ENCODE measurements at regions not wholly inside any gene's neighbourhood (a gene's known extent, or its start where the extent isn't known, plus 50 kb on each side); places are given as distances from the start of the nearest gene placed in this dataset.
"Not testable (repeated sequence)": the region's sequence is repeated elsewhere in the genome, so short reads cannot be mapped to it uniquely, and the experiment has no call there.

DNA sequence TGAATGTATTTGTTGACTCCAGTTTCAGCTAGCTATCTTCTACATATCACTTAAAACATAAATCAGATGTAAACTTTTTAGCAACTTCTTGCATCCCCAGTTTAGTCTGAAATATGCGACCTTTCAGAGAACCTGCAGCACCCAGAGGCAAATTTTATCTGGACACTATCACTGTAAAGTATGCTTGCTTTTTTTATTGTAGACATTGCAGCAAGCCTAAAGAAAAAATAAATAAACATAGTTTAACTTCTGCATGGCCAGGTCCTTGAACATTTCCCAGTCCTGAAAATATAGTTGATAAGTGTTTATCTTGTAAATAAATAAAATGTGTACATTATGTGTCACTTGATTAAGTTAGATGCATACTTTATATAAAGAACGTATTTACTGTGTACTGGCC, 1829.4 kb downstream of the PCDH9 start:
- no peak for DNase-seq (ENCODE audit: low spot score)

DNA sequence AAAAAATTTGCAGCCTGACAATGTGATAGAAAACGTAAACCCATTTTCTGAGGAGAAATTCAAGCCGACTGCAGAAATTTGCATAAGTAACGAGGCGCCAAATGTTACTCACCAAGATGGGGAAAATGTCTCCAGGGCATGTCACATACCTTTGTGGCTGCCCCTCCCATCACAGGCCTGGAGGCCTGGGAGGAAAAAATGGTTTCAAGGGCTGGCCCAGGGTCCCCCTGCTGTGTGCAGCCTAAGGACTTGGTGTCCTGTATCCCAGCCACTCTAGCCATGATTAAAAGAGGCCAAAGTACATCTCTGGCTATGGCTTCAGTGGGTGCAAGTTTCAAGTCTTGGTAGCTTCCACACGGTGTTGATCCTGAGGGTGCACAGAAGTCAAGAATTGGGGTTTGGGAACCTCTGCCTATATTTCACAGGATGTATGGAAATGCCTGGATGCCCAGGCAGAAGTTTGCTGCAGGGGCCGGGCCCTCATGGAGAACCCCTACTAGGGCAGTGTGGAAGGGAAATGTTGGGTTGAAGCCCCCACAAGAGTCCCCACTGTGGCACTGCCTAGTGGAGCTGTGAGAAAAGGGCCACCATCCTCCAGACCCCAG, 1842.3 kb downstream of the PCDH9 start:
- DNase-seq (ENCODE audit: low spot score): no peak

DNA sequence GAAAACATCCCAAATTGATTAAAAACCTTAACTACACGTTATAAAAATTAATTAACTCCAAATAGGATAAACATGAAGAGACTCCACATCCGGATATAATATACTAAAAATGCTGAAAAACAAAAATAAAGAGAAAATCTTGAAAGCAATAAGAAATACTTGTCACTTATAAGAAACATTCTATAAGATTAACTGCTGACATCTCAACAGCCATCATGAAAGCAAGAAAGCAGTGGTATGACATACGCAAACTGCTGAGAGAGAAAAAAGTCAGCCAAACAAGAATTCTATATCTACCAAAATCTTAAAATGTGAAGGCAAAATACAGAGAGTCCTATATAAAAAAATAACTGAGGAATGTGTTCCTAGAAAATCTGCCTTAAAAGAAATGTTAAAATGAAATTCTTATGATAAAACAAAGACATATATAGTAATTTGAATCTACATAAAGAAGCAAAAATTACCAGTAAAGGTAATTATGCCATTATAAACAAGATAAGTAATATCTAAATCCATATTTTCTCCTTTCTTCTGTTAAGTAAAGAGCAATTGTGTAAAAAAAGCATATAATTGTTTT, 1851.1 kb downstream of the PCDH9 start:
- peak; percentile 23 for DNase-seq (ENCODE audit: low spot score)

DNA sequence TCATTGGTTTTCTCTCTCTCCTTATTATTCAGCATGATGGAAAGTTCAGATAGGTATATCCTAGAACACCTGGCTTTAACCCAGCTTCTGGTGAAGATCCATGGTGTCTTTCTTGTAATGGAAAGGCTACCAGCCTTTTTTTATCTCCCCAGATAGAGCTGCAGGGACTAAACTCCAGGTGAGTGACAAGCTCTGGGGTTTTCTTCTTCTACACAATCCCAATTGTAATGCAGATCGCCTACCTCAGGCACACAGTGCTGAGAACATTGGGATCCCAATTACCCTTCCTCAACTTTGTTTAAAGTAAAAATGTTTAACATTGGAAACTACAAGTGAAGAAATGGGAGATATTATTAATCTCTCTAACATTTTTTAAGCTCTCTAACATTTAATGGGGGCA, 1851.7 kb downstream of the PCDH9 start:
- no peak for DNase-seq (ENCODE audit: low spot score)

DNA sequence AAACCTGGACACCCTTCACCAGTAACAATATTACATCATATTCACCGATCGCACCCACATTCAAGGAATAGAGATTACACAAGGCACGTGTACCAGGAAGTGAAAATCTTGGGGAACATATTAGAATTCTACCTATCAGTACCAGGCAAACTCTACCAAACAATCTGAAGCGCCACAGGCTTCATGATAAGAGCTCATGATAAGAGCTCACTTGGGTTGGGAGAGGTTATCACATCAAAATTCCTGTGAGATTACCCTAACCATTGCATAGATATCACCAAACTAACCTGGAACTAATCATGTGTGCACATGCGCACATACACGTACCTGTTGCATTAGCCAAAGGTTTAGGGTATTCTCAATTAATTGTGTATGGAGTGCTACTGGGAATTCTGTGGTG, 1861.3 kb downstream of the PCDH9 start:
- DNase-seq (ENCODE audit: low spot score): no peak

DNA sequence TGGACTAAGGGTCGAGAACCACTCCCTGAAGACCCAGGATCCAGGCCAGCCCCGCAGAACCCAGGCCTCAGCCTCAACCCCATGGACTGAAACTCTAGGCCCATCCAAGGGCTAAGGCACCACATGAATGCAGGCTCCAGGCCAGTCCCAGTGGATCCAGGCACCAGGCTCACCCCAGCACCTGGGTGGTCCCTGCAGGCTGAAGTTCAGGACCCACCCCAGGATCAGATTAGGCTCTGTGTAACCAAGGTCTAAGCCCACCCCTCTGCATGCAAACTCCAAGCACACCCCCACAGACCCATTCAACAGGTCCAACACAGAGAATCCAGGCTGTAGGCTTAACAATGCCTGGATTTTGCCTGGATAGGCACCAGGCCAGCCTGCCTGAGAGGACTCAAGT, 1876.2 kb downstream of the PCDH9 start:
- DNase-seq (ENCODE audit: low spot score): no peak

DNA sequence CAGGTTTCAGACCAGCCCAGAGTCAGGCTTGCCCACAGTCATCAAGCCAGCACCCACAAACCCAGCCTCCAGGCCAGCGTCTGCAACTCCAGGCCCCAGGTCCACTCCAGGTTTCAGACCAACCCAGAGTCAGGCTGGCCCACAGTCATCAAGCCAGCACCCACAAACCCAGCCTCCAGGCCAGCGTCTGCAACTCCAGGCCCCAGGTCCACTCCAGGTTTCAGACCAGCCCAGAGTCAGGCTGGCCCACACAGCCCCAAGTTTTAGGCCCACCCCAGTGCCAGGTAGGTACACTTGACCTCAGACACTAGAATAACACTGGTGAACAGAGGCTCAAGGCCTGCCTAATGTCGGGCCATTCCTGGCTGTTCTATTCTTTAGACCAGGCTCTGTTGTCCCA, 1877.0 kb downstream of the PCDH9 start:
- DNase-seq (ENCODE audit: low spot score): not testable (repeated sequence)

DNA sequence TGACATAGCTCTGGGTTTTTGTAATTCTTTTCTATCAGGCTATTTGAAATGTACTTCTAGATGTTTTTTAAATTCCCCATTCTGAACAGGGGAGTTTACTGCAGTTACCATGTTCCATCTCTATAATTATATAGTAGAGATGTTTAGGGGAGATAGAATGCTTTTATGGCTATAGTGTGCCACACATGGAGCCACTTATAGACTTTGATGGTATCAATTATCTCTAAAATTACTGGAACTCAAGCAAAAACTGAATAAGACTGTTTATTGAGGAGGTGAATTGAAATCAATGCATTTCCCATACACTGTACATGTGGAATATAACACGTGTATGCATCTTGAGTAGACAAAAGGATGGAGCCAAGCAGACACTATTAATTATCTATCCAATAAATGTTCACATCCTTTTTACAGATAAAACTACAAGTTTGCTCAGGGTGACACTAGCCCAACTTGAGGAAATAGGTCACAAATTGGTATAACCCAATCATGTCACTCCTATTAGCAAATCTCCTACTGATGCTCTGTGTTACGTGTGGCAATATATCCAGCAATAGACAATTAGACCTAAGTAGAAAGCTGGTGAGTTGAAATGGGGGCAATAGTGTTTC, 1882.6 kb downstream of the PCDH9 start:
- no peak for DNase-seq (ENCODE audit: low spot score)

DNA sequence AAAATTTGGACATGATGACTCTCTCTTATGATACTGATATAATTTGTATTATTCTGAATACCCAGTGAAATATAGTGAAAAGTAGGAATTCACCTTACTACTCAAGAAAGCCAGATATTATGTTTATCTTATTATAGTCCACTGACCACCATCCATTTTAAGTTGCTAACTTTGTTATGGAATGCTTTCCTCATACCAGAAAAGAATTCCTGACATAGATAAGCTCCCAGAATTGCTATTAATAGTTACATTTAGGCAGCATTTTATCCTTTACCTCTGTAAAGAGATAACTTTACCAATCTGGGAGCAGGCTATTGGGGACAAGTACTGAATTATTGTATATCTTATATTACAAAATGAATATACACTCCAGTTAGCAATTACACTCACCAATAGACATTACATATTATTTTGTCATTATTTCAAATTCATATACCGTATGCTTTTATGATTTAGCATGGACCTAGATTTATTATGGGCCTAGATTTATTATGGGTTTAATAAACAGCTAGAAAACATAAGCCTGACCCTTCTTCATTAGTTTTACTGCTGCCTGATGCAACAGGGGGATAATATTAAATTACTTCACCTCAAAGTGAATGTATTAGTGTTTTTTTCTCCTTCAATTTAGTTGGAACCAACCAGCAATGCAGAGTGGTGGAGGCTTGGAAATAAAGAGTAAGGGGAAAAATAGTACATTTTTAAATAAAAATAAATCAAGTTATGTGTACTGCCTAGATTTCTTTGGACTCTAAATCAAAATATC, 1886.1 kb downstream of the PCDH9 start:
- DNase-seq (ENCODE audit: low spot score): no peak

DNA sequence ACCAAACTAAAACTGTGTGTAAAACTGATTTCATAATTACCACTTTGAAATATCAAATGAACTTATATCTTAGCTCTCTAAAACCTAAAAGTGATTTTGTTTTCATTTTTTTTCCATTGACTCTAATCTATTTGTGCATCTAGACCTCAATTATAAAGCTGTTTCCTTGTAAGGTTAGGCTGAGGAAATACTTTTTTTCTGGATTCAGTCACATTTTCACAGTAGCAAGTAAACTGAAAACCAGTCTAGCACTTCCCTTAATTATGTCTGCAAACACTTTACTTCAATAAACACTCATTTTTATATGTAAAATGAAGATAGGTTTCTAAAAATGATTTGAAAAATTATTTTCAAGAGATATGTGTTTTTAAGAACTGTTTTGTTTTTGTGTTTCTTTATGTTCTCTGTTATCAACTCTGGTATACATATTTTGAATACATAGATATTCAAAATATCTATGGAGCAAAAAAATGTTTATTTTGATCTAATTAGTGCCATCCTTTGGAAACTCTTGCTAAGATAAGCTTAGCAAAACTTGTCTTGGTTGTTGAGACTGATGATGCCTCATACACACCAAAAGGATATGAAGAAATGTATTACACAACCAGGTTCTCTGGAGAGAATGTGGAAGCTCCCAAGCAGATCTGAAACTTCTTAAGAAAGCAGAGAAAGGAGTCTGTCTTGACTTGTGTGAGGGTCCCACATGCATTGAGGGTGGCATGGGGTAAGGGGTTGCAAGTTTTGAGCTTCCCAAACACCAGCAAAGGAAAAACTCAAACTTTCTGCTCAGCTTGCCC, 1887.4 kb downstream of the PCDH9 start:
- DNase-seq (ENCODE audit: low spot score): no peak

DNA sequence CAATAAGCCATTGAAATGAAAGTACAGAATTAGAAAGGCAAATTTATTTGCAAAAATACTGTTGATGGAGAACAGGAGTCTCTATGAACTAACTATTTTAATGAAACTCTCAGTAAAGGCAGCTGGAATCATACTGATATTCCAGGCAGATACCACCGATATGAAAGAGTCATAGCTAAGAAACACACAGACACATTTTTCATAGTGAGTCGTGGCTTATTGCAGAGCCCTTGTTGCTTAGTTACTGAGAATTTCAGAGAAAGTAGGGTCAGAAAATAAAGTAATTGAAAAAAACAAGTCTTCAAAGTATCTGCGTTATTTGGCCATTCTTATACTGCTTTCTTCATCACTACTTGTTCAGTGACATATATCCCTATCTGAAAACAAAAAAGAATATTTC, 1890.9 kb downstream of the PCDH9 start:
- no peak for DNase-seq (ENCODE audit: low spot score)

DNA sequence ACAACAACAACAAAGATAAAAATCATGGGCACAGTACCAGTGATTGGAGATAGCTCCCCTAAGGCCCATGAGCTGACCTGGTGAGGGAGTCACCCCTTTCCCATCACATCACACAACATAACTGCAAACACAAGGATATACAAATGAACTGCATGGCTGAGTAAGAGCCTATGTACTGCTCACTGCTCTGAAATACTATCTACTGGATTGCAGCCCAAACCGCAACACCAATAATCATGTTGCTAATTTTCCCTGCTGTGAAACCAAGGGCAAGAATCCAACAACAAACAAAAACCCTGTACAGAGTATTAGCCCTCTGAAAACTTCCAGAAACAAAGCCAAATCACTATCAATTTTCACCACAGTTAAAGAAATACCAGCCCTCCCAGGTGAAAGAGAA, 1893.2 kb downstream of the PCDH9 start:
- DNase-seq (ENCODE audit: low spot score): no peak

DNA sequence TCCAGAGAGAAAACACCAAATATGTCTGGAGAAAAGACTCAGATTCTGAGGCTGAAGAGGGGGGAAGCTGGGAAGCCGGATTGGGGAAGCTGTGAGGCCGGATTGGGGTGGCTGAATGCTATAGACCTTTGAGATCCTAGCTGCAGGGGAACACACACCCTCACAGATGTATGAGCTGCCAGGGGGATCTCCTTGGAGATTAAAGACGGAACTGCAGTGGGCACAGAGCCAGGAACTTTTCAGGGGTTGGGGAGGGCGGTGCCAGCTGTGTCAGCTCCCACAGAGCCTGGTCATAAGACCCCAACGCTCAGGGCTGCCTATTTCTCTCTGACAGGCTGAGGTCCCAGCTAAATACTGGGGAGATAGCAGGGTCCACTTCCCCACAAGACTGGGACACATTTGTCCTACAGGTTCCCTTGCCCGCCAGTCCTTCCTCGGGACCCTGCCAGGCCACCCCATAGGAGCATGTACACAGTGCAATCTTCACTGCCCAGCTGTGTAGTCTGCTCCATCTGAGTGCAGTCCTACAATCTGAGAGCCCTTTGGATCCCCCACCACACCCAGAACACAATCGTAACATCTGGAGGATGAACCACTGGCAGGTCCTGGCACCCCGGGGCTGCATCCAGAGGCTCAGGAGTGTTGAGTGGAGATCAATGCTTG, 1893.9 kb downstream of the PCDH9 start:
- no peak for DNase-seq (ENCODE audit: low spot score)

DNA sequence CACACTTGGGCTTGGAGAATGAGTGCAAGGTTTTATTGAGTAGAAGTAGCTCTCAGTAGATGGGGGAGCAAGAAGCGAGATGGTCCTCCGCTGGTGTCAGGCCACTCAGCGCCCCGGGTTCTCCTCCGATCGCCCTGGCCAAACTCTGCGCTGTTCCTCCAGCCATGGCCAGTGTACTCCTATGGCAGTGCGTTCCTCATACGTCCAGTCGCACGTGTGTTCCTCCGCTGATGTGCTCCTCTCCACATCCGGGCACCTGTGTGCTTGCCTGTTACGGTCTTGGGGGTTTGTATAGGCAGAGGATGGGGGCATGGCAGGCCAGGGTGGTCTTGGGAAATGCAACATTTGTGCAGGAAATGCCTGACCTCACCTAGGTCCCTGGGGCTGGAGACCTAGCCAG, 1899.4 kb downstream of the PCDH9 start:
- DNase-seq (ENCODE audit: low spot score): no peak

DNA sequence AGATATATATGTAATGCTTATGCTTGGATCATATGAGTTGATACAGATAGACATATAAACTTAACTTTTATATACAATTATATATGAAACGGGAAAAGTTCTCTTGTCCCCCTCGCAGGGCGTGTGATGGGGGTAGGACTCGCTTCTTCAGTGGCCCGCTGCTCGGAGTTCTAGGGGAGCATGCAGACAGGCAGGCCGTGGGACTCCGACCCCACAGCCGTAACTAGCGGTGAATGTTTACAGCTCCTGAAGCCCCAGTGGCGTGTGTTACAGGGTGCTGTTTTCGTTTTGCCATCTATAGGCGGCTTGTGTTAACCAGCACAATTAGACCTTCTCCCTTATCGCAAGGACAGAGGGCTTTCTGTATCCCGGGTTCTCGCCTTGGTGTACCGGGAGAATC, 1899.8 kb downstream of the PCDH9 start:
- no peak for DNase-seq (ENCODE audit: low spot score)

DNA sequence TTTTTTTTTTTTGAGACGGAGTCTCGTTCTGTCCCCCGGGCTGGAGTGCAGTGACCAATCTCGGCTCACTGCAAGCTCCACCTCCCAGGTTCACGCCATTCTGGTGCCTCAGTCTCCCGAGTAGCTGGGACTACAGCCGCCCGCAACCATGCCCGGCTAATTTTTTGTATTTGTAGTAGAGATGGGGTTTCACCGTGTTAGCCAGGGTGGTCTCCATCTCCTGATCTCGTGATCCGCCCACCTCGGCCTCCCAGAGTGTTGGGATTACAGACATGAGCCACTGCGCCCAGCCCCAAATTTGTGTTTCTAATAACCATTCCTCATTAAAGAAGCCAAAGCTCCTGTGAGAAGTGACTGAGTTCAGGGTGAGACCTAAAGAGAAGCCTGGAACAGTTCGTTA, 1906.9 kb downstream of the PCDH9 start:
- DNase-seq (ENCODE audit: low spot score): not testable (repeated sequence)

DNA sequence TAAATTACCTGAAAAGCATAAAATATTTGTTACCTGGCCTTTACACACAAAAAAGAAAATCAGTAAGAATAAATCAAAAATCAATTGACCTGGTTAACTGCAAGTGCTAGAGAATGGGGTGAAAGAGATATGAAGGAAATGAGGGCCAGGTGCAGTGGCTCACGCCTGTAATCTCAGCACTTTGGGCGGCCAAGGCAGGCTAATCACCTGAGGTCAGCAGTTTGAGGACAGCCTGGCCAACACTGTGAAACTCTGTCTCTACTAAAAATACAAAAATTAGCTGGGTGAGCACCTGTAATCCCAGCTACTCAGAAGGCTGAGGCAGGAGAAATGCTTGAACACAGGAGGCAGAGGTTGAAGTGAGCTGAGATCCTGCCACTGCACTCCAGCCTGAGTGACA, 1908.7 kb downstream of the PCDH9 start:
- not testable (repeated sequence) for DNase-seq (ENCODE audit: low spot score)

DNA sequence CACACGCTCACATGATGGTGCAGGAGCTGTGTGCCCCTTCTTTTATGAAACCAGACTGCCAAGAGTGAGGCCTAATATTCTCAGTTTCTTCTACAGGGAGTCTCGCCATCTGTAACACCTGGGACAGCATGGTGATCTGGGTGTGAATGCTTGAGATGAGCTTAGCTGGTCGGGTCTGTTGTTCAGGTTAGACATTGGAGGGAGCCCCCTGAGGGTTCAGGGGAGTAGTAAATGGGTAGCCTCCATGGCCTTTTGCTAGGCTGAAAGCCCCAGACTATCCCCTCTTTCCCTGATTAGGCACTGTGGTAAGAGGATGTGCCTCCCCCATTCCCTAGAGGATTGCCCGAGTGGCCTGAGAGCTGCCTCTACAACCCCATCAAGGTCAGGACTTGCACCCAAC, 1916.1 kb downstream of the PCDH9 start:
- no peak for DNase-seq (ENCODE audit: low spot score)

DNA sequence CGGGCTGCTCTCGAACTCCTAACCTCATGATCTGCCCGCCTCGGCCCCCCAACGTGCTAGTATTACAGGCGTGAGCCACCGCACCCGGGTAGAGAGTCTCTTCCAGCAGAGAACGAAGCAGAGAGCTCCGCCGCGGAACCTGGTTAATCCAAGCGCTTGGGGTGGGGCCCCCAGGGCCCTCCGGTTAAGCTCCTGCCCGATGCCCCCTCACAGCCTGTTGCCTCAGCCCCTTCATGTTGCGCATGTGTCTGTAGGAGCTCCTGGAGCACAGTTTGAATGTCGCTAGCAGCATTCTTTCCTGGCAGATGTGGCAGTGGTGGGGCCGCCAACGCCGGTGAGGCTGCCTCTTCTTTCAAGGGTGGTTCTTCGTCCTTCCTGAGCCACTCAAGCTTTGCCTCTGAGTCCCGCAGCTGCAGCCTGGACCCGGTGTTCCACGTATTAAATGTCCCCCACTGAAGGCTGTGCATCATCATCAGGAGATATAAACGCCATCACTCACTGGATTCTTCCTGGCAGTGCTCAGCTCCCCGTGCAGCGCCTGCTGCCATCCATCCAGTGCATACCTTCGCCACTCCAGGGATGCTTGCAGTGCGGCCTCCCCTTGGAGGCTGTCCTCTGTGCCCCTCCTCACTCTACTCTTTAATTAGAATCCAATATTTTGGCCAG, 1919.3 kb downstream of the PCDH9 start:
- DNase-seq (ENCODE audit: low spot score): no peak

DNA sequence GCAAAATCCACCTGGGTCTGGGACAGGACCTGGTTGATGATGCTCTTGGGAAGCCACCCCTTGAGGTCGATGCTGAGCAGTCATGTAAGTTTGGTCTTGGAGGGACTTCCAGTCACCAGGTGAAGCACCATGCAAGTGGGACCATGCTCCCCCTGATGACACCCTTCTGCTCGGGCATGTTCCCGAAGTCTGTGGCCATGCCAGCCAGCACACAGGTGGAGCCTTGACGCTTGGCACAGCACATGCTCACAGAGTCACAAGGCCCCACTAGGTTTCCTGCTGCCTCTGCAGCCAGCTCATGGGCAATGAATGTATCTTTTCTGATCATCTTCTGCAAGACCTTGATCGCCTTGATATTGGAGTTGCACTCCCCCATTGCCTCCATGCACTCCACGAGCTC, 1920.2 kb downstream of the PCDH9 start:
- no peak for DNase-seq (ENCODE audit: low spot score)

DNA sequence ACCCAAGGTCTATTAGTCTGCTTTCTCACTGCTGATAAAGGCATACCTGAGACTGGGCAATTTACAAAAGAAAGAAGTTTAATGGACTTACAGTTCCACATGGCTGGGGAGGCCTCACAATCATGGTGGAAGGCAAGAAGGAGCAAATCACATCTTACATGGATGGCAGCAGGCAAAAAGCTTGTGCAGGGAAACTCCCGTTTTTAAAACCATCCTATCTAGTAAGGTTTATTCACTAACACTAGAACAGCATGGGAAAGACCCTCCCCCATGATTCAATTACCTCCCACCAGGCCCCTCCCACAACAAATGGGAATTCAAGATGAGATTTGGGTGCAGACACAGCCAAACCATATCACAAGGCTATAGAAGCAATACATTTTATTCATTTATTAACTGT, 1921.4 kb downstream of the PCDH9 start:
- DNase-seq (ENCODE audit: low spot score): not testable (repeated sequence)

All from HT-29 (cell line).